ENCODE measurements at regions not wholly inside any gene's neighbourhood (a gene's known extent, or its start where the extent isn't known, plus 50 kb on each side); places are given as distances from the start of the nearest gene placed in this dataset.
"Not testable (repeated sequence)": the region's sequence is repeated elsewhere in the genome, so short reads cannot be mapped to it uniquely, and the experiment has no call there.

DNA sequence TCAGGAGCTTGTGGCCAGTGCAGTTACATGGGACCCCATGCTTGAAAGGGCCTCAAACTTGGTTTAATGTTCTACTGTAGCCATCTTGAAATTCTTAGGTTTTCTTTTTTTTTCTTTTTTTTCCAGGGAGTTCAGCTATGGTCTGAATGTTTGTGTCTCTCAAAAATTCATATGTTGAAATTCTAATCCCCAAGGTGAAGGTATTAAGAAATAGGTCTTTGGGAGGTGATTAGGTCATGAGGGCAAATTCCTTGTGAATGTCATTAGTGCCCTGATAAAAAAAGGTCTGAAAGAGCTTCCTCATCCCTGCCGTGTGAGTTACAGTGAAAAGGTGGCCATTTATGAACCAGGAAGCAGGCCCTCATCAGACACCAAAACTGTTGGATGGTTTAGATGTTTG lies 324.1 kb downstream of the C12orf75 start:
- Histone ChIP-seq H2AK5ac (ENCODE audit: low read length) (no peak overlapping the region), H3K9me3 (ENCODE audit: insufficient read depth, low read depth, low read length) (no peaks in the 10 kb centered on the region), H3K14ac (ENCODE audit: low read length) (no peak overlapping the region), H4K91ac (ENCODE audit: low read depth, low read length) (no peak overlapping the region), H2BK120ac (ENCODE audit: insufficient read depth, low read length, poor library complexity) (no peak overlapping the region), H3K36me3 (ENCODE audit: control insufficient read depth in 1 of 2, insufficient read depth in 2 of 2, low read length in 2 of 2) (no peaks in the 10 kb centered on the region), H4K8ac (ENCODE audit: low read depth, low read length) (no peak overlapping the region), H3K4me3 (ENCODE audit: low read depth, low read length) (no peak overlapping the region), H3K9ac (ENCODE audit: low read length) (no peak overlapping the region), H4K12ac (ENCODE audit: low read depth, low read length) (no peak overlapping the region), H3K18ac (ENCODE audit: low read length) (no peak overlapping the region), H3K79me2 (ENCODE audit: control insufficient read depth, insufficient read depth, low read length, poor library complexity) (no peaks in the 10 kb centered on the region), H3K79me1 (ENCODE audit: low read length) (peaks cover 2% of the 10 kb centered on the region), H3K4ac (ENCODE audit: low read depth, low read length) (no peak overlapping the region), H3K23ac (ENCODE audit: low read length) (no peak overlapping the region), H2BK5ac (ENCODE audit: low read depth, low read length, poor library complexity) (no peak overlapping the region), H3K4me1 (ENCODE audit: control insufficient read depth in 1 of 2, insufficient read depth in 2 of 2, low read length in 2 of 2) (peaks cover 3 to 4% of the 10 kb centered on the region in 2 experiments), H2BK12ac (ENCODE audit: low read length) (no peak overlapping the region), H3K27ac (ENCODE audit: low read depth, low read length) (no peak overlapping the region), H3K27me3 (ENCODE audit: insufficient read depth, low read length) (no peaks in the 10 kb centered on the region), H3K4me2 (ENCODE audit: low read length) (no peak overlapping the region), H2AFZ (ENCODE audit: insufficient read depth, low read length, poor library complexity) (no peak overlapping the region)
- no CpG with 5 or more reads among the region's 1 CpG for WGBS (ENCODE audit: extremely low coverage, insufficient coverage, insufficient read length)
- DNase-seq = no peak

DNA sequence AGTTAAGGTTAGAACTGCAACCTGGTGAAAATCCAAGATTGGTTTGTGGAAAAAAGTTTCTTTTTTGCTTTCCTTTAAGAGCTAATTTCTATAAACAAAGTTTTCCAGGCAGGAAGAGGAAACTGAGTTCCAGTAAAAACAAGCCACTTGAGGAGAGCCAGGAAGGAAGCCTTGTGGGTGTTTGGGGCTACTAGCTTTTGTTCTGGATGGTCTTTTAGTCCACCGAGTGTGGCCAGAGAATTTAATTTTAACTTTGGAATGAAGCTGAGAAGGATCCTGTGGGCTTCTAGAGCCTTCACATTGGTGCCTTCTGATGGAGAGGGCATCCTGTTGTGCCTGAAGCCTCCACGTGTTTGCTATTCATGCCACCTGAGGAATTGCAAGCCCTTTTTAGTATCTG lies 327.9 kb downstream of the C12orf75 start:
- no CpG with 5 or more reads among the region's 2 CpGs for WGBS (ENCODE audit: extremely low coverage, insufficient coverage, insufficient read length)
- peak overlapping the region; percentile 68 for H2BK12ac ChIP-seq (ENCODE audit: low read length)
- no peak overlapping the region for H2BK5ac ChIP-seq (ENCODE audit: low read depth, low read length, poor library complexity)
- H4K91ac ChIP-seq (ENCODE audit: low read depth, low read length) = peak overlapping the region; percentile 36
- no peak overlapping the region for H3K27ac ChIP-seq (ENCODE audit: low read depth, low read length)
- no peak overlapping the region for H3K4ac ChIP-seq (ENCODE audit: low read depth, low read length)
- peaks cover 3 to 4% of the 10 kb centered on the region in 2 experiments for H3K4me1 ChIP-seq (ENCODE audit: control insufficient read depth in 1 of 2, insufficient read depth in 2 of 2, low read length in 2 of 2)
- no peaks in the 10 kb centered on the region for H3K27me3 ChIP-seq (ENCODE audit: insufficient read depth, low read length)
- no peak overlapping the region for H3K14ac ChIP-seq (ENCODE audit: low read length)
- H3K4me3 ChIP-seq (ENCODE audit: low read depth, low read length) = no peak overlapping the region
- H4K12ac ChIP-seq (ENCODE audit: low read depth, low read length) = no peak overlapping the region
- no peak overlapping the region for H2BK120ac ChIP-seq (ENCODE audit: insufficient read depth, low read length, poor library complexity)
- no peaks in the 10 kb centered on the region for H3K9me3 ChIP-seq (ENCODE audit: insufficient read depth, low read depth, low read length)
- no peak overlapping the region for H2AFZ ChIP-seq (ENCODE audit: insufficient read depth, low read length, poor library complexity)
- H3K36me3 ChIP-seq (ENCODE audit: control insufficient read depth in 1 of 2, insufficient read depth in 2 of 2, low read length in 2 of 2) = no peaks in the 10 kb centered on the region
- H2AK5ac ChIP-seq (ENCODE audit: low read length) = no peak overlapping the region
- no peak overlapping the region for H3K4me2 ChIP-seq (ENCODE audit: low read length)
- H3K23ac ChIP-seq (ENCODE audit: low read length) = no peak overlapping the region
- H3K79me2 ChIP-seq (ENCODE audit: control insufficient read depth, insufficient read depth, low read length, poor library complexity) = no peaks in the 10 kb centered on the region
- no peak overlapping the region for H3K18ac ChIP-seq (ENCODE audit: low read length)
- no peak overlapping the region for H3K9ac ChIP-seq (ENCODE audit: low read length)
- H4K8ac ChIP-seq (ENCODE audit: low read depth, low read length) = no peak overlapping the region
- peaks cover 6% of the 10 kb centered on the region for H3K79me1 ChIP-seq (ENCODE audit: low read length)
- no peak for DNase-seq

DNA sequence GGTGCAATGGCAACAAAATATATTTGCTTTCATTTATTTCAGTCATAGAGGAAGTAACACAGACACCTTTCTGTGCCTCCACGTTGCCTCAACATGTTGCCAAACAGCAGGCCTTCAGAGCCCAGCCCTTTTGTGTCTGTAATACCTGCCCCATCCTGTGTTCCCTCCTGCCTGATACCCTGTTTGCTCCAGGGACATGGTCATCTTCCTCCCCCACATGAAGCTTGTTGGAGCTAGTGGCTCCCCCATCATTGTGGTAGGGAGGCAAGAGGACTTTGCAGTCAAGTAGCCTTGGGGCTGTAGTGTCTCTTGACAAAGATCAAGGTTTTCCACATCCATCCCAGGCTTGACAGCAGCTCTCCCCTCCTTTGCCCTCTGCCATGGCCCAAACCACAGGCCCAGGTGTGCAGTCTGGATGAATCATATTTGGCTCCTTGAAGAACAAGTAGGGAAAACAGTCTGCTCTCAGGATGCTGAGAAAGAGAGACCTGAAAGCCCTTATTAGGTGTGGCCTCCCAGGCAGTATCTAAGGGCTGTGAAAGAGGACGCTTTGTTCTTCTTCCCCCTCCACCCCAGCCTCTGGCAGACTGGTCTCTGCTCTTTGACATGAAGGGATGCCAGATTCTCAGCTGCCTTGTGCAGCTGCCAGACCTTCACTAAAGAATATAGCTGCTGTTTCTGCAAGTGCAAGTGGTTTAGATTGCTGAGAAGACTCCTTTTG lies 329.0 kb downstream of the C12orf75 start:
- no peak overlapping the region for H3K9ac ChIP-seq (ENCODE audit: low read length)
- no CpG with 5 or more reads among the region's 2 CpGs for WGBS (ENCODE audit: extremely low coverage, insufficient coverage, insufficient read length)
- peaks cover 3 to 4% of the 10 kb centered on the region in 2 experiments for H3K4me1 ChIP-seq (ENCODE audit: control insufficient read depth in 1 of 2, insufficient read depth in 2 of 2, low read length in 2 of 2)
- peak overlapping the region; percentile 4 for H2AK5ac ChIP-seq (ENCODE audit: low read length)
- no peak overlapping the region for H4K91ac ChIP-seq (ENCODE audit: low read depth, low read length)
- no peak overlapping the region for H2BK5ac ChIP-seq (ENCODE audit: low read depth, low read length, poor library complexity)
- H3K18ac ChIP-seq (ENCODE audit: low read length) = no peak overlapping the region
- no peak overlapping the region for H3K23ac ChIP-seq (ENCODE audit: low read length)
- peaks cover 6% of the 10 kb centered on the region for H3K79me1 ChIP-seq (ENCODE audit: low read length)
- no peak overlapping the region for H2AFZ ChIP-seq (ENCODE audit: insufficient read depth, low read length, poor library complexity)
- no peaks in the 10 kb centered on the region for H3K79me2 ChIP-seq (ENCODE audit: control insufficient read depth, insufficient read depth, low read length, poor library complexity)
- no peaks in the 10 kb centered on the region for H3K36me3 ChIP-seq (ENCODE audit: control insufficient read depth in 1 of 2, insufficient read depth in 2 of 2, low read length in 2 of 2)
- H4K12ac ChIP-seq (ENCODE audit: low read depth, low read length) = peak overlapping the region; percentile 35
- no peak for DNase-seq
- H4K8ac ChIP-seq (ENCODE audit: low read depth, low read length) = no peak overlapping the region
- H3K4me2 ChIP-seq (ENCODE audit: low read length) = no peak overlapping the region
- H3K27ac ChIP-seq (ENCODE audit: low read depth, low read length) = no peak overlapping the region
- no peaks in the 10 kb centered on the region for H3K9me3 ChIP-seq (ENCODE audit: insufficient read depth, low read depth, low read length)
- H3K4me3 ChIP-seq (ENCODE audit: low read depth, low read length) = no peak overlapping the region
- no peaks in the 10 kb centered on the region for H3K27me3 ChIP-seq (ENCODE audit: insufficient read depth, low read length)
- H3K4ac ChIP-seq (ENCODE audit: low read depth, low read length) = no peak overlapping the region
- no peak overlapping the region for H3K14ac ChIP-seq (ENCODE audit: low read length)
- peak overlapping the region; percentile 12 for H2BK12ac ChIP-seq (ENCODE audit: low read length)
- no peak overlapping the region for H2BK120ac ChIP-seq (ENCODE audit: insufficient read depth, low read length, poor library complexity)

DNA sequence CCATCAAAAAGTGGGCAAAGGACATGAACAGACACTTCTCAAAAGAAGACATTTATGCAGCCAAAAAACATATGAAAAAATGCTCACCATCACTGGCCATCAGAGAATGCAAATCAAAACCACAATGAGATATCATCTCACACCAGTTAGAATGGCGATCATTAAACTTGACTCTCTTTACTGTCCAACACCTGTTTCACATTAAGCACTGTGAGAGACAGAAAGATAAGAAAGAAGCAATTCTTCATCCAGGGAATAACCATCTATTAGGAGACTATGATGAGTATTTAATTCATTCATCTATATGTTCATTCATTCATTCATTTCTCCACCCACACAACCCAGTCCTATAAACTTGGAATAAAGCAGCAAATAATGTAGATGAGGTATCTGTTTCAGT lies 334.3 kb downstream of the C12orf75 start:
- WGBS (ENCODE audit: extremely low coverage, insufficient coverage, insufficient read length) = no CpG with 5 or more reads among the region's 1 CpG
- not testable (repeated sequence) for H3K27me3 ChIP-seq (ENCODE audit: insufficient read depth, low read length)

More for the DNA sequence above, 334.3 kb downstream of the C12orf75 start:
- not testable (repeated sequence) for H2BK5ac ChIP-seq (ENCODE audit: low read depth, low read length, poor library complexity); H3K4me3 ChIP-seq (ENCODE audit: low read depth, low read length); H4K91ac ChIP-seq (ENCODE audit: low read depth, low read length); H4K12ac ChIP-seq (ENCODE audit: low read depth, low read length); H3K18ac ChIP-seq (ENCODE audit: low read length); H3K4me2 ChIP-seq (ENCODE audit: low read length); H3K79me2 ChIP-seq (ENCODE audit: control insufficient read depth, insufficient read depth, low read length, poor library complexity); H2BK120ac ChIP-seq (ENCODE audit: insufficient read depth, low read length, poor library complexity); H3K4ac ChIP-seq (ENCODE audit: low read depth, low read length); H3K27ac ChIP-seq (ENCODE audit: low read depth, low read length); H3K4me1 ChIP-seq (ENCODE audit: control insufficient read depth in 1 of 2, insufficient read depth in 2 of 2, low read length in 2 of 2); H2AK5ac ChIP-seq (ENCODE audit: low read length); DNase-seq; H3K23ac ChIP-seq (ENCODE audit: low read length); H3K14ac ChIP-seq (ENCODE audit: low read length); H2BK12ac ChIP-seq (ENCODE audit: low read length); H3K79me1 ChIP-seq (ENCODE audit: low read length); H4K8ac ChIP-seq (ENCODE audit: low read depth, low read length); H3K36me3 ChIP-seq (ENCODE audit: control insufficient read depth in 1 of 2, insufficient read depth in 2 of 2, low read length in 2 of 2); H2AFZ ChIP-seq (ENCODE audit: insufficient read depth, low read length, poor library complexity); H3K9ac ChIP-seq (ENCODE audit: low read length); H3K9me3 ChIP-seq (ENCODE audit: insufficient read depth, low read depth, low read length)
